Activated T-cell treated with anti-CD3 and anti-CD28 coated beads for 48 hours (primary cell): ENCODE measurements at regions not wholly inside any gene's neighbourhood (a gene's known extent, or its start where the extent isn't known, plus 50 kb on each side); places are given as distances from the start of the nearest gene placed in this dataset.

Experiments used
- DNase-seq: peaks from one replicate; pipeline ENCODE4 v3.0.0-alpha.2; 2020; ENCODE audit warnings: low read depth

DNA sequence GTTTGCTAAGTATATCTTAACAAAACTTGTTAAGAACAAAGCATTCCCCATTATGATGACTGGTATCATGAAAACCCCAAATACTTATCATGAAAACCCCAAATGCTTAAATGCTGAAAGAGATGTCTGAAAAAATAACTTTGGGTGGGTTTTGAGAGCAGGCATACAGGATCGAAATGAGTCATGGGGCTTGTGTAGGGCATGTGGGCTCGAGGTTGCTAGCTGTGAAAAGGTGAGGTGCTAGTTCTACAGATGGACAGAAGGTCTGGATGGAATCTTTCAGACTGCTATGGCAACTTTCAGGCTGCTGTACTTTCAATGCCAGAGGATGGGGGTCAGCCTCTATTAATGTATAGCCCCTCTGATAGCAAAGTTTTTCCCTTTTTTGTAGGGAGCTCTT, 167.8 kb upstream of the MDGA2 start:
- no peak for DNase-seq

DNA sequence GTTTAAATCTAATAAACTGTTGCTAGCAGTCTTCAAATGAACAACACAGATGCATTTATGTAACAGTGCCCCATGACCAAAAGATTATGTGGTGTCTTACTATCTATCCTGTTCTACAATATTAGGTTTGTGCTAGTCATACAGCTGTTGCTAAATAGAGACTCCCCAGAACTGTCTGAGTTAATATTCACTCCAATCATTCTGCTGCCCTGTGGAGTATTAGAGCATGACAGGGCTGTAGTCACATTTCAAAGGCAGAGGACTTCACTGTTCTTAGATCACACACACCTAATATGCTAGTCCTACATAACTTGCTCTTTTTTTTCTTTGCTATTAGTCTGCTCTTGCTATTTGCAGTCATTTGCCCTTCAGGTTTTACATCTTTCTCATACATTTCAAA, 157.6 kb upstream of the MDGA2 start:
- no peak for DNase-seq

DNA sequence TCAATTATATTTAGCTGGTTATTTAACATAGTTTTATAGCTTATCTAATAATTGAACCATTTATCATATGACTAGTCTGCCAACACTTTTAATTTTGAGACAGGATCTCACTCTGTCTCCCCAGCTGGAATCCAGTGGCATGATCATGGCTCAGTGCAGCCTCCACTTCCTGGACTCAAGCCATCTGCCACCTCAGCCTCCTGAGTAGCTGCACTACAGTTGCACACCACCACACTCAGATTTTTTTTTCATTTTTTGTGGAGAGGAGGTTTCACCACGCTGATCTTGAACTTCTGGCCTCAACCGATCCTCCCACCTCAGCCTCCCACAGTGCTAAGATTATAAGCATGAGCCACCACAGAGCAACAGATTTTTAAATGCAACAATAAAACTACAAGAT, 151.4 kb upstream of the MDGA2 start:
- no peak for DNase-seq

DNA sequence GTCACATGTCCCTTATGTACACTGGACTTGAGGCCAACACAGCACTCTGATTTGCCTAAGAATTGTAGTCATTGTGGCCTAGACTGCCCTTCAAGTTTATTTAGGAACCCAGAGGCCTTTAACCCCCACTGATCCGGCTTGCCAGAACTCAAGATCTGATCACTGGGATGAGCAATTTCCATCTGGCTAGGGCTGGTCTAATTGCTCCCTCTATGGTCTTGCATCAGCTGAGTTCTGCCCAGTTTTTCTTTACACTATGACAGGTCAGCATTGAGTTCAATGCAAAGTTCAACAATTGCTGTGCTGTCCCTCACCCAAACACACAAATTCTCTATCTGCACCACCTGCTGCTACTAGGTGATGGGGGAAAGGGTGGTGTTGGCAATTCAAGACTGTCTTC, 146.9 kb upstream of the MDGA2 start:
- no peak for DNase-seq

DNA sequence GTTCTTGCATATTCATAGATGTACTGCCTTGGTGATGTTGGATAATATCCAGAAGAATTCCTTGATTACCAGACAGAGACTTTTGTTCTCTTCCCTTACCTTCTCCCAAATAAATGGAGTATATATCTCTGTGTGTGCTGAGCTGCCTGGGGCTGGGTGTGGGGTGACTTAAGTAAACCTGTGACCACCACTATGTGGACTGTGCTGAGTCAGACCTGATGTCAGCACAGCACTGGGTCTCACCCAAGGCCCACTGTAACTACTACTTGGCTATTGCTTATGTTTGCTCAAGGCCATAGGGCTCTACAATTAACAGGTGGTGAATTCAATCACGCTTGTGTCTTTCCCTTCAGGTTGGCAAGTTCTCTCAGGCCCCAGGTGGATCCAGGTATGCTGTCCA, 145.7 kb upstream of the MDGA2 start:
- no peak for DNase-seq

DNA sequence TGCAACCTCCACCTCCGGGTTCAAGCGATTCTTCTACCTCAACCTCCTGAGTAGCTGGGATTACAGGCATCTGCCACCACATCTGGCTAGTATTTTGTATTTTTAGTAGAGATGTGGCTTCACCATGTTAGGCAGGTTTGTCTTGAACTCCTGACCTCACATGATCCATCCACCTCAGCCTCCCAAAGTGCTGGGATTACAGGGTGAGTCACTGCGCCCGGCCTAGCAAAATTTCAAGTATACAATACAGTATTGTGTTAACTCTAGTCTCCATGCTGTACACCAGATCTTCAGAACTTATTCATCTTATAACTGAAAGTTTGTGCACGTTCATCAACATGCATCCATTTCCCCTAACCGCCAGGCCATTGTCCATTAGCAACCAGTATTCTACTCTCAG, 115.1 kb upstream of the MDGA2 start:
- DNase-seq: no peak

DNA sequence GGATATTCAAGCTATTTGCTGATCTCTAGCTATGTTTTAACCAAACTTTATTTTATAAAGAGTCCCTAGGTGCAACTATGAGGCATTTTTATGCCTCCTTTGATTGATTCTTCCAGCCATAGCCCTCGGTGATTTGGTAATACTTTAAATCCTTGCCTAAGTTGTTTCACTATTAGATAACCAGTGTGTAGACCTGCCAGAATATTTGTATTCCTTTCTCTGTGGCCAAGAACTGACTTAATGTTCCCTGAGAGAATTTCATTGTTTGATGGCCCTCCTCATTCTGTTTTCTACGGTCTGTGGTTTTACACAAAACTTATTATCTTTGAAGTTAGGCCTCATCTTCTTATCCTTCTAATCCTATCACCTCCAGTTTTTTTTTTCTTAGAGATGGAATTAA, 109.7 kb upstream of the MDGA2 start:
- no peak for DNase-seq

DNA sequence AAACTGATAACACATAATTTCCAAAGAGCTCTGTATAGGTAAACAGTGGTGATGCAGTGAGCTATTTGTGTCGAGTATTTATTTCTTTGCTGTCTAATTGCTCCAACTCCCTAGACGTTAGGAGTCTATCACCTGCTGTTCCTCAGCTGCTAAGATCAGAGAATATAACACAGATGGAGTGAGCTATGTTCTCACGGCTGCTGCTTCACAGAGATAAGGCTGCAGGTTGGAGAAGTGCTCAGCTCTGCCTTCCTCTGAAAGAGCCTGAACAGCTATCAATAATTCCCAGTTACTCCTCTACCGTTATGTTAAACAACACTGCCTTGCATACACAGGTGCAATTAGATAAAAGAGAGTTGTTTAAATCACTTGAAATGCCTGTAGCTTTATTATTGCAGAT, 103.2 kb upstream of the MDGA2 start:
- no peak for DNase-seq

DNA sequence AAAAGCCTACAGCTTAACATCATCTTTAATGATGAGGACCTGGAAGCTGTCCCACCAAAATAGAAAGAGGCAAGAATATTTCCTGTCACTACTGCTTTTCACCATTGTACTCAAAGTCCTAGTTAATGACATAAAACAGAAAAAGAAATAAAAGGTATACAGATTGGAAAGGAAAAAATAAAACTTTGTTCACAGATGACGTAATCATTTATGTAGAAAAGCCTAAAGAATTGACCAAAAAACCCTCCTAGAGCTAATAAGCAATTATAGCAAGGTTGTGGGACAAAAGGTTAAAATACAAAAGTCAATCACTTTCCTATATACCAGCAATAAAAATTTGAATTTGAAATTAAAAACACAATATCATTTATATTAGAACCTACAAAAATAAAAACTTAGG, 97.2 kb upstream of the MDGA2 start:
- DNase-seq: no peak

DNA sequence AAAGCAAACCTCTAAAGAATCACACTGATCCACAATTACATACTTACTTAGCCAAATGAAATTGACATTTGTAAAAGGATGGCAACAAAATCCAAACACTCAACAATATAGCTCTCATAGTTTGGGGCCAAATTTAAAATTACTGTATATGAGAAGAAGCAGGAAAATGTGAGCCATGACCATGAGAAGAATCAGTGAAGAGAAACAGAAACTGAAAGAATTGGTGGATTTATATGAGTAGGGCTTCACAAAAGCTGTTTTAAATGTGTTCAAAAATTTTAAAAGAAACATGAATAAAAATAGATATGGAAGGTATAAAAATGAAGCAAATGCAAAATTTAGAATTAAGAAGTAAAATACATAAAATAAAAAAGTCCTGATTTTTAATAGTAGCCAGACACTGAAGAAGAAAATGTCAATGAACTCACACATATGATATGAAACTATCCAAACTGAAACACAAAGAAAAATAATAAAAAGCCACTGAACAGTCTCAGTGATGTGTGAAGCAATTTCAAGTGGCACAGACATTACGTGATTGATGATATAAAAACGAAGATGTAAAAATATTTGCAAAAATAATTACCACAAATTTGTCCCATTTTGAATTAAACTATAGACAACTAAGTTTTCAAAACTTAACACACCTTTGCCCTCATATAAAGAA, 87.9 kb upstream of the MDGA2 start:
- DNase-seq: no peak

DNA sequence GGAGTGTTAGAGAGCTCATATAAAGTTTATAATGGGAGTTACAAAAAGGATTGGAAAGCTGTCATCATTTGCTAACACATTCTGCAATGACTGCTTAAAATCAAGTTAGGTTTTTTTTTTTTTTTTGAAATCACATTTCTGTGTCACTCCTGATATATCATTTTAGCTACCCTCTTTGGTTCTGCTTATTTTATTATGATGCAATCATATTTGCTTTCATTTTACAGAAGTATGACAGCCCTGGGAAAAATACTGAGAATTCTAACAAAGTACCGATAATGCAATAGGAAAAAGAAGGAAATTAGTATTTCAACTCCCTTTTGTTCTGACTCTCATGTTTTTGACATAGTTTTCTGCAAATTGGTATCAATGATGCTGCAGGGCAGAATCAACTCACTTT, 71.6 kb upstream of the MDGA2 start:
- no peak for DNase-seq

DNA sequence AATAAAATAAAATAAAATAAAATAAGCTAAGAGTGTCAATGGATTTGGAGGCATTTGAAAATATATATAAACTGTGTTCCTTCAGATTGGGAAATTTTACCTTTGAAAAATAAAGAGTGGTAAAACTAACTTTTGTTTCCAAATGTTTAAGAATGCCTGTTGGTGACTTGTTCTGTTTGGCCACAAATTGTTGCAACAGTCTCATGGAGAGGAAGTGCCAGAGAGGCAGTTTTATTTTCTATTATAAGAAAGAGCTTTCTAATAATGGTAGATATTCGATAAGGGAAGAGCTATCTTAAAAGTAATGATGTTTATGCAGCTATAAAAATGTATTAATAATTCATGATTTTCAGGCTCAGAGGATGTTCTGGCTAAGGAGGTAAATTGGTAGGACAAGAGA, 68.8 kb upstream of the MDGA2 start:
- no peak for DNase-seq

DNA sequence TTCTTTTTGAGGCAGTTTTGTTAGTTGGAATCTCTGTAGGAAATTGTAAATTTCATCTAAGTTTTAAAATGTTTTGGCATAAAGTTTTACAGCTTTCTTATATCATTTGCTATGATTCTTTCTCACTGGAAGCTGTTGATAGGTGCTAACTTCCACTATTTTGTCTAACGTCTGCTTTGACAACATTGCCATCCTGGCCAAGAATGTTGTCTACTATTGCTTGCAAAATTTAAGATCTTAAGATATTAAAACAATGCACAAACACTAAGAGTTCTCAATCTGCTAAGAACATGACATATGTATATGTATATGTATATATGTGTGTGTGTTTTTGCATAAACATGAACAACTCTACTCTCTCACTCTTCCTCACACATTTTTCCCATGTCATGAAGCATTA, 64.1 kb upstream of the MDGA2 start:
- no peak for DNase-seq

DNA sequence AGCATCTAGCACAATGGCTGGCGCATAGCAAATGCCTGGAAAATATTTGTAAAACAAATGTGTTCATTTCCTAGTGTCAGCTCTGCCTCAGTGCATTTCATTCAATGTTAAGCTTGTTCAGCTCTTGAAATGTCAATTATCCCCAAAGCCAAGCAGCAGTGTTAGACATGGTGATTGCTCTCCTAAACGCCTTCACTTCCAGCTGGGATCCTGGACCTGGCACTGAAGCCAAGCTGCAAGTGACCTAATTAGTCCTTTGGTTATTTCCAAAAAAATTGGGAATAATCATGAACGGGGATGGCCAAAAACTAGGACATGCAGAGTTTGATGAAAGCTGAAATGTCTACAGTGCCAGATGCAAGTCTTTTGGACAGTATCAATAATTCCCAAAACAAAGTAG, 54.9 kb upstream of the MDGA2 start:
- DNase-seq: no peak
